GM23338 (cell line): ENCODE measurements at regions not wholly inside any gene's neighbourhood (a gene's known extent, or its start where the extent isn't known, plus 50 kb on each side); places are given as distances from the start of the nearest gene placed in this dataset.

Source experiments
- ATAC-seq: fragments of 200-7000 bp; cut with Tn5 transposase; 3 replicates; pipeline ENCODE4 v1.9.1; 2020
- DNase-seq: peaks from one replicate; pipeline ENCODE4 v3.0.0-alpha.2; 2015; ENCODE audit warnings: low spot score
- H2AFZ ChIP-seq: fragments of 200-600 bp; sonication (generic); 2 replicates; pipeline ENCODE4 v1.8.0; 2016; ENCODE audit warnings: antibody characterized with exemption, mild to moderate bottlenecking, moderate library complexity
- H3F3A ChIP-seq: fragments of 200-600 bp; sonication (generic); replicated peaks from 2 replicates; pipeline ENCODE4 v1.8.0; 2017; ENCODE audit warnings: antibody characterized with exemption, mixed run types, low read depth
- H3K27ac ChIP-seq: fragments of 200-600 bp; sonication (generic); 2 replicates; pipeline ENCODE4 v1.6.1; 2016; ENCODE audit warnings: low read depth
- H3K27me3 ChIP-seq: fragments of 200-600 bp; sonication (generic); 2 replicates; pipeline ENCODE4 v1.8.0; 2016; ENCODE audit warnings: mild to moderate bottlenecking, mixed run types, moderate library complexity; ENCODE audit not compliant: insufficient read depth
- H3K36me3 ChIP-seq: fragments of 200-600 bp; sonication (generic); 2 replicates; pipeline ENCODE4 v1.8.0; 2016; ENCODE audit warnings: mild to moderate bottlenecking; ENCODE audit not compliant: insufficient read depth
- H3K4me1 ChIP-seq: fragments of 200-600 bp; sonication (generic); 2 replicates; pipeline ENCODE4 v1.8.0; 2016; ENCODE audit warnings: mild to moderate bottlenecking, moderate library complexity; ENCODE audit not compliant: insufficient read depth
- H3K4me2 ChIP-seq: fragments of 200-600 bp; sonication (generic); 2 replicates; pipeline ENCODE4 v1.7.1; 2017; ENCODE audit warnings: mixed run types
- H3K4me3 ChIP-seq: fragments of 200-600 bp; sonication (generic); 2 replicates; pipeline ENCODE4 v1.6.1; 2016; ENCODE audit warnings: mixed run types
- H3K79me2 ChIP-seq: fragments of 200-600 bp; sonication (generic); replicated peaks from 2 replicates; pipeline ENCODE4 v1.8.0; 2017; ENCODE audit warnings: mild to moderate bottlenecking; ENCODE audit not compliant: insufficient read depth
- H3K9me2 ChIP-seq: fragments of 200-600 bp; sonication (generic); 2 replicates; pipeline ENCODE4 v1.8.0; 2017; ENCODE audit not compliant: insufficient read depth
- H4K20me1 ChIP-seq: fragments of 200-600 bp; sonication (generic); replicated peaks from 2 replicates; pipeline ENCODE4 v1.8.0; 2017; ENCODE audit warnings: mild to moderate bottlenecking; ENCODE audit not compliant: insufficient read depth
- H3K27ac Mint-ChIP-seq: 2 replicates; pipeline ENCODE4 v1.8.0; 2020; ENCODE audit warnings: inconsistent platforms, mild to moderate bottlenecking, moderate library complexity, mixed read lengths
- H3K27me3 Mint-ChIP-seq: 3 replicates; pipeline ENCODE4 v1.8.0; 2022; ENCODE audit warnings: low read depth, mild to moderate bottlenecking, moderate library complexity, mixed read lengths, inconsistent platforms; ENCODE audit not compliant: insufficient read depth, poor library complexity
- H3K36me3 Mint-ChIP-seq: 3 replicates; pipeline ENCODE4 v1.8.0; 2021; ENCODE audit warnings: low read depth, mild to moderate bottlenecking, inconsistent platforms, moderate library complexity, mixed read lengths
- H3K4me1 Mint-ChIP-seq: 3 replicates; pipeline ENCODE4 v1.8.0; 2020; ENCODE audit warnings: mild to moderate bottlenecking, inconsistent platforms, mixed read lengths
- H3K4me3 Mint-ChIP-seq: 3 replicates; pipeline ENCODE4 v1.8.0; 2021; ENCODE audit warnings: moderate library complexity, mild to moderate bottlenecking, inconsistent platforms, mixed read lengths
- H3K9me3 Mint-ChIP-seq: 3 replicates; pipeline ENCODE4 v1.8.0; 2020; ENCODE audit warnings: moderate library complexity, mild to moderate bottlenecking, inconsistent platforms, mixed read lengths
- JUNB ChIP-seq: IDR thresholded peaks from one replicate; pipeline ENCODE4 v1.6.1; 2016; ENCODE audit warnings: antibody characterized with exemption; ENCODE audit not compliant: unreplicated experiment
- NANOG ChIP-seq: IDR thresholded peaks from 2 replicates; pipeline ENCODE4 v1.6.1; 2016; ENCODE audit warnings: antibody characterized with exemption, borderline replicate concordance
- POLR2AphosphoS5 ChIP-seq: IDR thresholded peaks from 2 replicates; pipeline ENCODE4 v1.6.1; 2016; ENCODE audit warnings: antibody characterized with exemption, low read depth
- STAT1 ChIP-seq: IDR thresholded peaks from one replicate; pipeline ENCODE4 v1.6.1; 2016; ENCODE audit warnings: antibody characterized with exemption; ENCODE audit not compliant: unreplicated experiment
- ZNF331 ChIP-seq: fragments of 250-450 bp; sonication (Bioruptor Pico); IDR thresholded peaks from 2 replicates; pipeline ENCODE4 v1.5.0; 2020; ENCODE audit warnings: low read depth, mild to moderate bottlenecking, moderate library complexity
- TF ChIP-seq, protein P1 (sequence below): IDR thresholded peaks from 2 replicates; pipeline ENCODE4 v1.6.1; 2016; ENCODE audit warnings: antibody characterized with exemption
- TF ChIP-seq, protein P2 (sequence below): IDR thresholded peaks from one replicate; pipeline ENCODE4 v1.6.1; 2018; ENCODE audit warnings: antibody characterized with exemption; ENCODE audit not compliant: unreplicated experiment
- TF ChIP-seq, protein P3 (sequence below), 2 experiments: fragments of 200-600 bp in 1 of 2; sonication (generic) in 1 of 2; conservative IDR thresholded peaks; 2 replicates each; pipeline versions ENCODE4 v1.5.1 to v1.6.1; 2016 to 2017; ENCODE audit warnings: antibody characterized with exemption in 2 of 2, low read depth in 2 of 2, mild to moderate bottlenecking in 2 of 2, moderate library complexity in 1 of 2

DNA sequence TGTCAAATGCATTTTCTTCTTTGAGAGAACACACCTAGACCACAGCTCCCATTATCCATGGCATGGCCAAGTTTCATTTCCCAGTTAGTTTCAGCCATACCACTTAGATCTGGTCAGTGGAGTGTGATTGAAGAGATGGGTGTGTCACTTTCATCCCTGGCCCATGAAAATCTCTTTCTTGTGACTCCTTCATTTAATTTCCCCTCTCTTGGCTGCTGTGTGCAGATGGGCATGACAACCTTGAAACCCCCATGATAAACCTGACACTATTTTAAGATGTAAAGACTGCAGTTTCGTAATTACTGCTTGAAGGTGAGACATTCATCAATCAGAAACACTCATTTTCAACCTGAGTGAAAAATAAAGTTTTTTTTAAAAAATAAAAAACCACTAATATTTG lies 284.9 kb downstream of the IL15 start:
- no peak for TF ChIP-seq NANOG
- TF ChIP-seq, protein P1, sequence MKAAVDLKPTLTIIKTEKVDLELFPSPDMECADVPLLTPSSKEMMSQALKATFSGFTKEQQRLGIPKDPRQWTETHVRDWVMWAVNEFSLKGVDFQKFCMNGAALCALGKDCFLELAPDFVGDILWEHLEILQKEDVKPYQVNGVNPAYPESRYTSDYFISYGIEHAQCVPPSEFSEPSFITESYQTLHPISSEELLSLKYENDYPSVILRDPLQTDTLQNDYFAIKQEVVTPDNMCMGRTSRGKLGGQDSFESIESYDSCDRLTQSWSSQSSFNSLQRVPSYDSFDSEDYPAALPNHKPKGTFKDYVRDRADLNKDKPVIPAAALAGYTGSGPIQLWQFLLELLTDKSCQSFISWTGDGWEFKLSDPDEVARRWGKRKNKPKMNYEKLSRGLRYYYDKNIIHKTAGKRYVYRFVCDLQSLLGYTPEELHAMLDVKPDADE = no peak
- H3K27me3 Mint-ChIP-seq = no peaks in the 10 kb centered on the region

DNA sequence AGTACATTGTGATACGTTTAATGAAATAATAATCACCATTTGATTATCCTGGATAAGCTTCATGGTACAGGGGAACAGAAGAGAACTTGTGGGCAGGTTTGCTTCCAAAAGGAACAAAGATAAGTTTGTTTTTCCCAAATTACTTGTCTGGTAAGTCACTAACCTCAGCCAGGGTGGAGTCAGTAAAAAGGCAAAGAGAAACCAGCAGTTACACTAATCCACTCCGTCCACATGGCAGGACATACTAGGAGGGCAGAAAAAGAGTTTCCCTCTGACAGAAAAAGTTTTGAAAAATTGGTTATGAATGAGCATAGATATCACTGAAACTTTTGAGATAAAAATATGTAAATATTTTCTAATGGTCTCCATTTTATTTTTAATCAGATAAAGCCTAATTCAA lies 285.9 kb downstream of the IL15 start:
- H3K4me2 ChIP-seq = no peak overlapping the region
- no peak overlapping the region for H2AFZ ChIP-seq
- no peak for ATAC-seq
- Mint-ChIP-seq H3K27ac (no peak overlapping the region), H3K36me3 (no peaks in the 10 kb centered on the region), H3K4me1 (no peaks in the 10 kb centered on the region), H3K9me3 (no peaks in the 10 kb centered on the region), H3K27me3 (no peaks in the 10 kb centered on the region), H3K4me3 (no peak overlapping the region)
- no peaks in the 10 kb centered on the region for H4K20me1 ChIP-seq
- H3K9me2 ChIP-seq = no peaks in the 10 kb centered on the region; the same call in 1 of the 2 replicates
- no peaks in the 10 kb centered on the region for H3K79me2 ChIP-seq
- no peaks in the 10 kb centered on the region for H3K36me3 ChIP-seq
- no peak overlapping the region for H3K27ac ChIP-seq
- H3F3A ChIP-seq = no peaks in the 10 kb centered on the region
- no peaks in the 10 kb centered on the region for H3K4me1 ChIP-seq
- no peak overlapping the region for H3K4me3 ChIP-seq
- no peaks in the 10 kb centered on the region for H3K27me3 ChIP-seq
- no peak for DNase-seq
- TF ChIP-seq POLR2AphosphoS5 (no peak), ZNF331 (CRISPR knock-in tag) (no peak), JUNB (no peak), STAT1 (no peak), NANOG (no peak)
- TF ChIP-seq, protein P2, sequence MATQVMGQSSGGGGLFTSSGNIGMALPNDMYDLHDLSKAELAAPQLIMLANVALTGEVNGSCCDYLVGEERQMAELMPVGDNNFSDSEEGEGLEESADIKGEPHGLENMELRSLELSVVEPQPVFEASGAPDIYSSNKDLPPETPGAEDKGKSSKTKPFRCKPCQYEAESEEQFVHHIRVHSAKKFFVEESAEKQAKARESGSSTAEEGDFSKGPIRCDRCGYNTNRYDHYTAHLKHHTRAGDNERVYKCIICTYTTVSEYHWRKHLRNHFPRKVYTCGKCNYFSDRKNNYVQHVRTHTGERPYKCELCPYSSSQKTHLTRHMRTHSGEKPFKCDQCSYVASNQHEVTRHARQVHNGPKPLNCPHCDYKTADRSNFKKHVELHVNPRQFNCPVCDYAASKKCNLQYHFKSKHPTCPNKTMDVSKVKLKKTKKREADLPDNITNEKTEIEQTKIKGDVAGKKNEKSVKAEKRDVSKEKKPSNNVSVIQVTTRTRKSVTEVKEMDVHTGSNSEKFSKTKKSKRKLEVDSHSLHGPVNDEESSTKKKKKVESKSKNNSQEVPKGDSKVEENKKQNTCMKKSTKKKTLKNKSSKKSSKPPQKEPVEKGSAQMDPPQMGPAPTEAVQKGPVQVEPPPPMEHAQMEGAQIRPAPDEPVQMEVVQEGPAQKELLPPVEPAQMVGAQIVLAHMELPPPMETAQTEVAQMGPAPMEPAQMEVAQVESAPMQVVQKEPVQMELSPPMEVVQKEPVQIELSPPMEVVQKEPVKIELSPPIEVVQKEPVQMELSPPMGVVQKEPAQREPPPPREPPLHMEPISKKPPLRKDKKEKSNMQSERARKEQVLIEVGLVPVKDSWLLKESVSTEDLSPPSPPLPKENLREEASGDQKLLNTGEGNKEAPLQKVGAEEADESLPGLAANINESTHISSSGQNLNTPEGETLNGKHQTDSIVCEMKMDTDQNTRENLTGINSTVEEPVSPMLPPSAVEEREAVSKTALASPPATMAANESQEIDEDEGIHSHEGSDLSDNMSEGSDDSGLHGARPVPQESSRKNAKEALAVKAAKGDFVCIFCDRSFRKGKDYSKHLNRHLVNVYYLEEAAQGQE = no peak
- TF ChIP-seq, protein P3, sequence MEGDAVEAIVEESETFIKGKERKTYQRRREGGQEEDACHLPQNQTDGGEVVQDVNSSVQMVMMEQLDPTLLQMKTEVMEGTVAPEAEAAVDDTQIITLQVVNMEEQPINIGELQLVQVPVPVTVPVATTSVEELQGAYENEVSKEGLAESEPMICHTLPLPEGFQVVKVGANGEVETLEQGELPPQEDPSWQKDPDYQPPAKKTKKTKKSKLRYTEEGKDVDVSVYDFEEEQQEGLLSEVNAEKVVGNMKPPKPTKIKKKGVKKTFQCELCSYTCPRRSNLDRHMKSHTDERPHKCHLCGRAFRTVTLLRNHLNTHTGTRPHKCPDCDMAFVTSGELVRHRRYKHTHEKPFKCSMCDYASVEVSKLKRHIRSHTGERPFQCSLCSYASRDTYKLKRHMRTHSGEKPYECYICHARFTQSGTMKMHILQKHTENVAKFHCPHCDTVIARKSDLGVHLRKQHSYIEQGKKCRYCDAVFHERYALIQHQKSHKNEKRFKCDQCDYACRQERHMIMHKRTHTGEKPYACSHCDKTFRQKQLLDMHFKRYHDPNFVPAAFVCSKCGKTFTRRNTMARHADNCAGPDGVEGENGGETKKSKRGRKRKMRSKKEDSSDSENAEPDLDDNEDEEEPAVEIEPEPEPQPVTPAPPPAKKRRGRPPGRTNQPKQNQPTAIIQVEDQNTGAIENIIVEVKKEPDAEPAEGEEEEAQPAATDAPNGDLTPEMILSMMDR (conservative IDR thresholded peaks at IDR 0.05; ENCODE audit: low read depth in 2 of 2) = no peak
- TF ChIP-seq, protein P1 = no peak

More for the DNA sequence above, 284.9 kb downstream of the IL15 start:
- Mint-ChIP-seq H3K4me1 (no peaks in the 10 kb centered on the region), H3K9me3 (no peaks in the 10 kb centered on the region), H3K27ac (no peak overlapping the region), H3K4me3 (no peak overlapping the region), H3K36me3 (no peaks in the 10 kb centered on the region)
- Histone ChIP-seq H3K4me1 (no peaks in the 10 kb centered on the region), H3K4me3 (no peak overlapping the region), H3K9me2 (no peaks in the 10 kb centered on the region; the same call in 1 of the 2 replicates), H3K27ac (no peak overlapping the region), H2AFZ (no peak overlapping the region), H3K4me2 (no peak overlapping the region), H3K36me3 (no peaks in the 10 kb centered on the region), H4K20me1 (no peaks in the 10 kb centered on the region), H3K79me2 (no peaks in the 10 kb centered on the region), H3F3A (no peaks in the 10 kb centered on the region), H3K27me3 (no peaks in the 10 kb centered on the region)
- ATAC-seq (no peak), DNase-seq (no peak)
